GM19395 (cell line): ENCODE measurements at regions not wholly inside any gene's neighbourhood (a gene's known extent, or its start where the extent isn't known, plus 50 kb on each side); places are given as distances from the start of the nearest gene placed in this dataset.
A peak's percentile ranks its signal among the peaks of the same experiment; 100 is the strongest.
"Not testable (repeated sequence)": the region's sequence is repeated elsewhere in the genome, so short reads cannot be mapped to it uniquely, and the experiment has no call there.

Experiments used
- ATAC-seq: cut with Tn5 transposase; IDR thresholded peaks from one replicate; pipeline ENCODE4 v1.9.1; 2021; ENCODE audit warnings: mild to moderate bottlenecking, moderate library complexity; ENCODE audit not compliant: unreplicated experiment

GRCh38 chrX:55981603-55982002 lies 250.6 kb upstream of the KLF8 start:
- no peak for ATAC-seq

GRCh38 chrX:55996649-55997048 lies 235.5 kb upstream of the KLF8 start:
- ATAC-seq, result no peak

- ATAC-seq, result no peak
These were observed 232.0 kb upstream of the KLF8 start for GRCh38 chrX:56000174-56000573.

- no peak for ATAC-seq
These were observed 231.4 kb upstream of the KLF8 start for GRCh38 chrX:56000729-56001128.

GRCh38 chrX:56025872-56026571 lies 206.1 kb upstream of the KLF8 start:
- no peak for ATAC-seq

- no peak for ATAC-seq
These were observed 205.3 kb upstream of the KLF8 start for GRCh38 chrX:56026815-56027214.

GRCh38 chrX:56029188-56029587 lies 203.0 kb upstream of the KLF8 start:
- no peak for ATAC-seq

- ATAC-seq, result no peak
These were observed 202.5 kb upstream of the KLF8 start for GRCh38 chrX:56029691-56030090.

GRCh38 chrX:56031409-56031808 lies 200.7 kb upstream of the KLF8 start:
- ATAC-seq, result no peak

- no peak for ATAC-seq
These were observed 198.5 kb upstream of the KLF8 start for GRCh38 chrX:56033495-56034180.

GRCh38 chrX:56052673-56053330 lies 179.4 kb upstream of the KLF8 start:
- ATAC-seq, result not testable (repeated sequence)

- no peak for ATAC-seq
These were observed 174.8 kb upstream of the KLF8 start for GRCh38 chrX:56057325-56057724.

GRCh38 chrX:56066016-56066415 lies 166.1 kb upstream of the KLF8 start:
- peak; percentile 49 for ATAC-seq

- ATAC-seq, result peak; percentile 51
These were observed 163.8 kb upstream of the KLF8 start for GRCh38 chrX:56068274-56068758.

- no peak for ATAC-seq
These were observed 162.7 kb upstream of the KLF8 start for GRCh38 chrX:56069299-56069931.

GRCh38 chrX:56089376-56089775 lies 142.8 kb upstream of the KLF8 start:
- no peak for ATAC-seq

- ATAC-seq, result no peak
These were observed 132.9 kb upstream of the KLF8 start for GRCh38 chrX:56099271-56099670.

GRCh38 chrX:56107320-56107719 lies 124.8 kb upstream of the KLF8 start:
- no peak for ATAC-seq

GRCh38 chrX:56113785-56114436 lies 118.2 kb upstream of the KLF8 start:
- no peak for ATAC-seq

- no peak for ATAC-seq
These were observed 117.7 kb upstream of the KLF8 start for GRCh38 chrX:56114437-56114787.

GRCh38 chrX:56120242-56120641 lies 111.9 kb upstream of the KLF8 start:
- no peak for ATAC-seq
